ENCODE measurements at regions not wholly inside any gene's neighbourhood (a gene's known extent, or its start where the extent isn't known, plus 50 kb on each side); places are given as distances from the start of the nearest gene placed in this dataset.

DNA sequence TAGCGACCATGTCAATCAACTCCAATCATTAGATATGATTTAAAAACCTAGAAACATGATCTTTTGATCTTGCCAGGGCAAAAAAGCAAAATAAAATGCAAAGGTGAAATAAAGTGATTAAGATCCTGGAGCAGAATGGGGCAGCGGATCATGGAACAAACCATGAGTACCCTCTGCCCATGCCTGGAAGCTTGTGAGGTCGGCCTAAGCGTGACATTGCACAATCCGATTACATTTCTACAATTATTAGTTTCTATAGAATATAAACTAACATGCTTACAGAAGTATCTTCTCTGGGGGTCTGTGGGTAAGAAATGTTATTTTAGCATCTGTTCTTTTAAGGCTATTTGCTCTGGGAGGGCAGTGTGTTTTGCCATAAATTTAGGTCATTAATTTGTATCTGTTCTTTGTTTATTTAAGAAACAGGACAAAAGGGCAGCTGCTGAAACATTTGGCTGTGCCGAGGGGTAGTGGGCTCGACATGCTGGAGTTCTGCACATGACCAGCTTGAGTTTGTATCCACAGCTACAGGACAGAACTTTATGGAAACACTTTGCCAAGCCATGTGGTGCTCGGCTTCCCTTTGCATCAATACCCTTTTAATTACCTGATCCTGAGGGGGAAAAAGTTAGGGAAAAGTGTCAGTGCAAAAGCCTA lies 55.9 kb downstream of the ZBTB18 start:
- Histone ChIP-seq H3K27me3 (ENCODE audit: low read length) (no peaks in the 10 kb centered on the region), H4K20me1 (ENCODE audit: low read length) (no peaks in the 10 kb centered on the region), H3K9ac (ENCODE audit: low read length) (no peak overlapping the region), H3K36me3 (ENCODE audit: low read depth, low read length) (no peaks in the 10 kb centered on the region), H3F3A (ENCODE audit: low read length, unreplicated experiment) (no peaks in the 10 kb centered on the region), H2AFZ (ENCODE audit: low read length) (no peak overlapping the region), H3K4me2 (ENCODE audit: low read length) (no peak overlapping the region), H3K9me2 (replicated peaks; ENCODE audit: low read length) (no peaks in the 10 kb centered on the region), H3K79me2 (ENCODE audit: low read length) (no peaks in the 10 kb centered on the region), H3K9me3 (ENCODE audit: low read length) (no peaks in the 10 kb centered on the region), H3K4me3 (ENCODE audit: low read length) (no peak overlapping the region), H3K27ac (ENCODE audit: low read length) (no peak overlapping the region), H3K4me1 (ENCODE audit: insufficient read depth, low read length) (peaks cover 10% of the 10 kb centered on the region)
- ATAC-seq, result no peak
- intact Hi-C loops (cut with micrococcal nuclease), result loop anchor here (10.0 kb wide), 1 partner anchor 62 kb away; no protein-coding TSS in a partner anchor
- BruUV-seq (replicated peaks), result no TSS peak
- POLR2A ChIA-PET (ENCODE audit: unreplicated experiment), result no interaction called here
- DNase-seq, result no peak
- CTCF ChIA-PET, result no interaction called here
- TF ChIP-seq EZH2phosphoT487 (IDR thresholded peaks at IDR 0.05; ENCODE audit: borderline replicate concordance, low read length) (no peak), EZH2 (IDR thresholded peaks at IDR 0.05; ENCODE audit: low read length, unreplicated experiment) (no peak)
- TF ChIP-seq, protein P1, sequence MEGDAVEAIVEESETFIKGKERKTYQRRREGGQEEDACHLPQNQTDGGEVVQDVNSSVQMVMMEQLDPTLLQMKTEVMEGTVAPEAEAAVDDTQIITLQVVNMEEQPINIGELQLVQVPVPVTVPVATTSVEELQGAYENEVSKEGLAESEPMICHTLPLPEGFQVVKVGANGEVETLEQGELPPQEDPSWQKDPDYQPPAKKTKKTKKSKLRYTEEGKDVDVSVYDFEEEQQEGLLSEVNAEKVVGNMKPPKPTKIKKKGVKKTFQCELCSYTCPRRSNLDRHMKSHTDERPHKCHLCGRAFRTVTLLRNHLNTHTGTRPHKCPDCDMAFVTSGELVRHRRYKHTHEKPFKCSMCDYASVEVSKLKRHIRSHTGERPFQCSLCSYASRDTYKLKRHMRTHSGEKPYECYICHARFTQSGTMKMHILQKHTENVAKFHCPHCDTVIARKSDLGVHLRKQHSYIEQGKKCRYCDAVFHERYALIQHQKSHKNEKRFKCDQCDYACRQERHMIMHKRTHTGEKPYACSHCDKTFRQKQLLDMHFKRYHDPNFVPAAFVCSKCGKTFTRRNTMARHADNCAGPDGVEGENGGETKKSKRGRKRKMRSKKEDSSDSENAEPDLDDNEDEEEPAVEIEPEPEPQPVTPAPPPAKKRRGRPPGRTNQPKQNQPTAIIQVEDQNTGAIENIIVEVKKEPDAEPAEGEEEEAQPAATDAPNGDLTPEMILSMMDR (conservative IDR thresholded peaks at IDR 0.05; ENCODE audit: low read depth, low read length), result no peak

DNA sequence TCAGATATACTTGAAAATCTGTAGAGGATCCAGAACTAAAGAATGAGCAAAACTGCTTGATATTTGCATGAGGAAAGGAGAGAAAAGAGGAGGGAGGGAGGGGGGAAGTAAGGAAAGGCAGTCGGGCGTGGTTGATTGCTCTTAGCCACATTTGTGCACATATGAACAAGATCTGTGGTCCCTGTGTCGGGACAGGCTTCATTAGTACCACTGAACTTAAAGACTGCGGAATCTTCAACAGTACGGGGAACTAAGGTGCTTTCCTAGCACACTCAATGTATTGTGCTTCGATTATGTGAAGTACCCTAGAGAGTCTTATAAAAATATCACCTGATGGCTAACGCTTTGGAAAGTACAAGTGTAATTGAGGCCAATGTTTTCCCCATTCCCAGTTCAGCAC lies 59.9 kb downstream of the ZBTB18 start:
- no peak overlapping the region for H3K4me3 ChIP-seq (ENCODE audit: low read length)
- DNase-seq (no peak), ATAC-seq (no peak)
- no peaks in the 10 kb centered on the region for H3K9me2 ChIP-seq (replicated peaks; ENCODE audit: low read length)
- no peaks in the 10 kb centered on the region for H3K36me3 ChIP-seq (ENCODE audit: low read depth, low read length)
- POLR2A ChIA-PET (ENCODE audit: unreplicated experiment), result no interaction called here
- no peak overlapping the region for H3K4me2 ChIP-seq (ENCODE audit: low read length)
- H3K27ac ChIP-seq (ENCODE audit: low read length), result no peak overlapping the region
- H3K79me2 ChIP-seq (ENCODE audit: low read length), result no peaks in the 10 kb centered on the region
- no peak overlapping the region for H2AFZ ChIP-seq (ENCODE audit: low read length)
- no peaks in the 10 kb centered on the region for H3F3A ChIP-seq (ENCODE audit: low read length, unreplicated experiment)
- H3K9ac ChIP-seq (ENCODE audit: low read length), result no peak overlapping the region
- CTCF ChIA-PET, result no interaction called here
- peaks cover 11% of the 10 kb centered on the region for H3K4me1 ChIP-seq (ENCODE audit: insufficient read depth, low read length)
- H3K27me3 ChIP-seq (ENCODE audit: low read length), result no peaks in the 10 kb centered on the region
- H4K20me1 ChIP-seq (ENCODE audit: low read length), result no peaks in the 10 kb centered on the region
- TF ChIP-seq EZH2phosphoT487 (IDR thresholded peaks at IDR 0.05; ENCODE audit: borderline replicate concordance, low read length) (no peak), EZH2 (IDR thresholded peaks at IDR 0.05; ENCODE audit: low read length, unreplicated experiment) (no peak)
- TF ChIP-seq, protein P1 (conservative IDR thresholded peaks at IDR 0.05; ENCODE audit: low read depth, low read length), result no peak
- H3K9me3 ChIP-seq (ENCODE audit: low read length), result no peaks in the 10 kb centered on the region
- intact Hi-C loops (cut with micrococcal nuclease), result no loop called here
- no TSS peak for BruUV-seq (replicated peaks)

DNA sequence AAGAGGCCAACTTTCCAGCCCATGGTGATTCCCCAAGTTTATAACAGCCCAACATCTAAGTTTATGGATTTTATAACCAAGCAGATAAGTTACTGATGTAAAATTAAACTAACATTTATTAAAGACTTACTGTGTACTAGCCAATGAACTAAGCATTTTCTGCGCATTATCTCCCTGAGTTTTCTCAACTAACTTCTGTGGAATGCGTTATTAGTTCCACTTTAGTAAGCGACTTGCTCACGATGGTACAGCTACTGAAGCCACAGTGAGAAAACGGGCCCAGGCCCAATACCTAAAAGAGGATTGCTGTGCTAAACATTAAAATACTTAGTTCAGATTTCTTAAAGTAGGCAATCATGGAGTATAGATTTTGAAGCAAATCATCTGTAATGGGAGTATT lies 61.0 kb downstream of the ZBTB18 start:
- ChIA-PET CTCF (no interaction called here), POLR2A (ENCODE audit: unreplicated experiment) (no interaction called here)
- TF ChIP-seq EZH2phosphoT487 (IDR thresholded peaks at IDR 0.05; ENCODE audit: borderline replicate concordance, low read length), result no peak
- TF ChIP-seq, protein P1 (conservative IDR thresholded peaks at IDR 0.05; ENCODE audit: low read depth, low read length), result no peak
- no peak for TF ChIP-seq EZH2 (IDR thresholded peaks at IDR 0.05; ENCODE audit: low read length, unreplicated experiment)
- no peak overlapping the region for H3K9ac ChIP-seq (ENCODE audit: low read length)
- no peak overlapping the region for H3K4me3 ChIP-seq (ENCODE audit: low read length)
- no peak overlapping the region for H3K4me2 ChIP-seq (ENCODE audit: low read length)
- no peak for DNase-seq
- intact Hi-C loops (cut with micrococcal nuclease), result no loop called here
- no peaks in the 10 kb centered on the region for H3K9me2 ChIP-seq (replicated peaks; ENCODE audit: low read length)
- no peaks in the 10 kb centered on the region for H4K20me1 ChIP-seq (ENCODE audit: low read length)
- no TSS peak for BruUV-seq (replicated peaks)
- H2AFZ ChIP-seq (ENCODE audit: low read length), result no peak overlapping the region
- no peaks in the 10 kb centered on the region for H3K79me2 ChIP-seq (ENCODE audit: low read length)
- H3F3A ChIP-seq (ENCODE audit: low read length, unreplicated experiment), result no peaks in the 10 kb centered on the region
- no peaks in the 10 kb centered on the region for H3K9me3 ChIP-seq (ENCODE audit: low read length)
- ATAC-seq, result no peak
- no peaks in the 10 kb centered on the region for H3K36me3 ChIP-seq (ENCODE audit: low read depth, low read length)
- peaks cover 11% of the 10 kb centered on the region for H3K4me1 ChIP-seq (ENCODE audit: insufficient read depth, low read length)
- no peaks in the 10 kb centered on the region for H3K27me3 ChIP-seq (ENCODE audit: low read length)
- H3K27ac ChIP-seq (ENCODE audit: low read length), result no peak overlapping the region

All from PC-3 (cell line).